CD14-positive monocyte (primary cell): ENCODE measurements at regions not wholly inside any gene's neighbourhood (a gene's known extent, or its start where the extent isn't known, plus 50 kb on each side); places are given as distances from the start of the nearest gene placed in this dataset.

ENCODE experiments used
- DNase-seq, 3 donors: peaks; one replicate each; pipeline ENCODE4 v3.0.0-alpha.2; 2011 to 2022
- H2AFZ ChIP-seq: 2 replicates; pipeline ENCODE4 v1.6.0; 2012; ENCODE audit warnings: mild to moderate bottlenecking, low read depth, low read length, inconsistent platforms; ENCODE audit not compliant: insufficient read depth, poor library complexity, severe bottlenecking
- H3K27ac ChIP-seq, 2 donors: 1 replicate in 1 of 2; 2 replicates in 1 of 2; pipeline ENCODE4 v1.5.1; 2012 to 2013; ENCODE audit warnings: low read length in 2 of 2, control low read depth in 1 of 2, inconsistent platforms in 1 of 2, low read depth in 1 of 2, mild to moderate bottlenecking in 1 of 2
- H3K27me3 ChIP-seq, 2 donors: one replicate each; pipeline versions ENCODE4 v1.6.0 to v1.6.1; 2011 to 2013; ENCODE audit warnings: low read length in 2 of 2; ENCODE audit not compliant: control insufficient read depth in 2 of 2, insufficient read depth in 2 of 2
- H3K36me3 ChIP-seq, 2 donors: replicated peaks in 1 of 2; 1 replicate in 1 of 2; 2 replicates in 1 of 2; pipeline versions ENCODE4 v1.5.1 to v1.6.1; 2012 to 2013; ENCODE audit warnings: low read length in 2 of 2, control low read depth in 1 of 2, inconsistent platforms in 1 of 2, mild to moderate bottlenecking in 1 of 2; ENCODE audit not compliant: insufficient read depth in 2 of 2, control insufficient read depth in 1 of 2
- H3K4me1 ChIP-seq, 2 donors: 1 replicate in 1 of 2; 2 replicates in 1 of 2; pipeline versions ENCODE4 v1.5.1 to v1.6.1; 2012 to 2013; ENCODE audit warnings: low read length in 2 of 2, control low read depth in 1 of 2, inconsistent platforms in 1 of 2, mild to moderate bottlenecking in 1 of 2, moderate library complexity in 1 of 2; ENCODE audit not compliant: insufficient read depth in 2 of 2, control insufficient read depth in 1 of 2
- H3K4me2 ChIP-seq: replicated peaks from 2 replicates; pipeline ENCODE3; 2012; ENCODE audit warnings: low read length, moderate library complexity, mild to moderate bottlenecking; ENCODE audit not compliant: poor library complexity, severe bottlenecking; ENCODE audit errors: extremely low read depth
- H3K4me3 ChIP-seq, 3 experiments: fragments of 200-600 bp in 1 of 3; sonication (generic) in 1 of 3; replicated peaks in 1 of 3; 1 replicate in 2 of 3; 2 replicates in 1 of 3; pipeline ENCODE4 v1.5.1; 2011 to 2013; ENCODE audit warnings: low read length in 3 of 3, mild to moderate bottlenecking in 3 of 3, control low read depth in 2 of 3, low read depth in 2 of 3, inconsistent platforms in 1 of 3, moderate library complexity in 1 of 3
- H3K79me2 ChIP-seq: 2 replicates; pipeline ENCODE4 v1.6.0; 2012; ENCODE audit warnings: mild to moderate bottlenecking, control low read depth, inconsistent platforms, low read length, moderate library complexity; ENCODE audit not compliant: insufficient read depth
- H3K9ac ChIP-seq: 2 replicates; pipeline ENCODE4 v1.6.0; 2017; ENCODE audit warnings: low read length, mild to moderate bottlenecking; ENCODE audit not compliant: insufficient read depth, poor library complexity, severe bottlenecking
- H3K9me3 ChIP-seq, 2 donors: replicated peaks in 1 of 2; 1 replicate in 1 of 2; 2 replicates in 1 of 2; pipeline versions ENCODE4 v1.5.1 to v1.6.1; 2012 to 2013; ENCODE audit warnings: low read length in 2 of 2, control low read depth in 1 of 2; ENCODE audit not compliant: control insufficient read depth in 1 of 2, insufficient read depth in 1 of 2
- H4K20me1 ChIP-seq: 2 replicates; pipeline ENCODE4 v1.6.0; 2012; ENCODE audit warnings: mild to moderate bottlenecking, low read length, control low read depth, moderate library complexity; ENCODE audit not compliant: insufficient read depth
- H3K27ac Mint-ChIP-seq, 7 donors: one replicate each; pipeline ENCODE4 v1.8.0; 2020; ENCODE audit warnings: mild to moderate bottlenecking in 7 of 7, mixed read lengths in 7 of 7, moderate library complexity in 6 of 7, inconsistent platforms in 2 of 7
- H3K27me3 Mint-ChIP-seq, 3 donors: one replicate each; pipeline ENCODE4 v1.8.0; 2021 to 2022; ENCODE audit warnings: low read depth in 3 of 3, mild to moderate bottlenecking in 3 of 3, mixed read lengths in 3 of 3, moderate library complexity in 3 of 3, inconsistent platforms in 1 of 3
- H3K36me3 Mint-ChIP-seq, 2 donors: one replicate each; pipeline ENCODE4 v1.8.0; 2020; ENCODE audit warnings: mixed read lengths in 2 of 2, inconsistent platforms in 1 of 2, mild to moderate bottlenecking in 1 of 2
- H3K4me1 Mint-ChIP-seq: one replicate; pipeline ENCODE4 v1.8.0; 2020; ENCODE audit warnings: mild to moderate bottlenecking, mixed read lengths
- H3K4me3 Mint-ChIP-seq, 2 donors: one replicate each; pipeline ENCODE4 v1.8.0; 2020; ENCODE audit warnings: mild to moderate bottlenecking in 2 of 2, mixed read lengths in 2 of 2, moderate library complexity in 1 of 2
- H3K9me3 Mint-ChIP-seq, 7 donors: one replicate each; pipeline ENCODE4 v1.8.0; 2020 to 2022; ENCODE audit warnings: mixed read lengths in 7 of 7, mild to moderate bottlenecking in 6 of 7, moderate library complexity in 6 of 7, inconsistent platforms in 2 of 7
- CTCF ChIP-seq: fragments of 200-600 bp; IDR thresholded peaks from one replicate; pipeline ENCODE4 v1.8.0; 2022; ENCODE audit warnings: antibody characterized with exemption, mild to moderate bottlenecking
- WGBS: methylation state at CpG from one replicate; pipeline ENCODE4 v1.1.5; 2013; ENCODE audit warnings: missing lambda C conversion rate; ENCODE audit not compliant: insufficient coverage; 5-methylcytosine and 5-hydroxymethylcytosine counted together
- intact Hi-C, 2 donors: fragments of 100-400 bp; cut with micrococcal nuclease; formaldehyde crosslinking; loops; one replicate each; pipeline versions ENCODE4 v1.15.0 to v1.15.1; 2023

- Mint-ChIP-seq H3K27me3 (peaks cover 0 to 2% (median 1%) of the 10 kb centered on the region in 3 donors), H3K4me1 (peaks cover 2% of the 10 kb centered on the region), H3K4me3 (no peak overlapping the region), H3K9me3 (no peaks in the 10 kb centered on the region), H3K27ac (no peak overlapping the region), H3K36me3 (no peaks in the 10 kb centered on the region)
- Histone ChIP-seq H3K27ac (no peak overlapping the region), H3K9me3 (no peaks in the 10 kb centered on the region), H3K79me2 (no peaks in the 10 kb centered on the region), H2AFZ (no peak overlapping the region), H3K4me2 (no peak overlapping the region), H3K27me3 (no peaks in the 10 kb centered on the region), H3K9ac (no peak overlapping the region), H3K4me1 (no peaks in the 10 kb centered on the region), H3K36me3 (no peaks in the 10 kb centered on the region), H3K4me3 (no peak overlapping the region), H4K20me1 (no peaks in the 10 kb centered on the region)
- intact Hi-C loops = no loop called here
- no peak for DNase-seq
- no CpG with 5 or more reads among the region's 1 CpG for WGBS
- TF ChIP-seq CTCF = no peak
Observed at GRCh38 chr13:91199866-91200265, 147.6 kb upstream of the MIR17HG start.

- Histone ChIP-seq H2AFZ (no peak overlapping the region), H3K9me3 (no peaks in the 10 kb centered on the region), H3K4me1 (no peaks in the 10 kb centered on the region), H3K27me3 (no peaks in the 10 kb centered on the region), H3K4me3 (no peak overlapping the region), H3K9ac (no peak overlapping the region), H3K36me3 (no peaks in the 10 kb centered on the region), H3K79me2 (no peaks in the 10 kb centered on the region), H4K20me1 (no peaks in the 10 kb centered on the region), H3K4me2 (no peak overlapping the region), H3K27ac (no peak overlapping the region)
- Mint-ChIP-seq H3K4me1 (peaks cover 2% of the 10 kb centered on the region), H3K27ac (no peak overlapping the region), H3K27me3 (peaks cover 0 to 2% (median 1%) of the 10 kb centered on the region in 3 donors), H3K4me3 (no peak overlapping the region), H3K36me3 (no peaks in the 10 kb centered on the region), H3K9me3 (no peaks in the 10 kb centered on the region)
- 90% methylated on average over 2 of the region's 3 CpGs for WGBS
- no peak for TF ChIP-seq CTCF
- intact Hi-C loops = no loop called here
- DNase-seq = no peak
Observed at GRCh38 chr13:91200486-91200885, 147.0 kb upstream of the MIR17HG start.
